Nephron progenitor cell (in vitro differentiated cells): ENCODE measurements at regions not wholly inside any gene's neighbourhood (a gene's known extent, or its start where the extent isn't known, plus 50 kb on each side); places are given as distances from the start of the nearest gene placed in this dataset.

Source experiments
- DNase-seq: peaks from one replicate; pipeline ENCODE4 v3.0.0; 2021
- H3K27ac Mint-ChIP-seq: 2 replicates; pipeline ENCODE4 v1.8.0; 2021; ENCODE audit warnings: mild to moderate bottlenecking, moderate library complexity, mixed read lengths
- H3K27me3 Mint-ChIP-seq: 2 replicates; pipeline ENCODE4 v1.8.0; 2021; ENCODE audit warnings: mild to moderate bottlenecking, low read depth, mixed read lengths; ENCODE audit not compliant: poor library complexity
- H3K36me3 Mint-ChIP-seq: 2 replicates; pipeline ENCODE4 v1.8.0; 2021; ENCODE audit warnings: low read depth, mixed read lengths
- H3K4me1 Mint-ChIP-seq: 2 replicates; pipeline ENCODE4 v1.8.0; 2021; ENCODE audit warnings: mixed read lengths
- H3K4me3 Mint-ChIP-seq: 2 replicates; pipeline ENCODE4 v1.8.0; 2021; ENCODE audit warnings: mild to moderate bottlenecking, moderate library complexity, mixed read lengths
- H3K9me3 Mint-ChIP-seq: 2 replicates; pipeline ENCODE4 v1.8.0; 2021; ENCODE audit warnings: mild to moderate bottlenecking, moderate library complexity, mixed read lengths
- TF ChIP-seq, protein P1 (sequence below): fragments of 200-600 bp; sonication (generic); IDR thresholded peaks from 2 replicates; pipeline ENCODE4 v1.5.0; 2021; ENCODE audit warnings: antibody characterized with exemption

GRCh38 chr4:153943738-153944415 lies 155.0 kb upstream of the SFRP2 start:
- TF ChIP-seq, protein P1, sequence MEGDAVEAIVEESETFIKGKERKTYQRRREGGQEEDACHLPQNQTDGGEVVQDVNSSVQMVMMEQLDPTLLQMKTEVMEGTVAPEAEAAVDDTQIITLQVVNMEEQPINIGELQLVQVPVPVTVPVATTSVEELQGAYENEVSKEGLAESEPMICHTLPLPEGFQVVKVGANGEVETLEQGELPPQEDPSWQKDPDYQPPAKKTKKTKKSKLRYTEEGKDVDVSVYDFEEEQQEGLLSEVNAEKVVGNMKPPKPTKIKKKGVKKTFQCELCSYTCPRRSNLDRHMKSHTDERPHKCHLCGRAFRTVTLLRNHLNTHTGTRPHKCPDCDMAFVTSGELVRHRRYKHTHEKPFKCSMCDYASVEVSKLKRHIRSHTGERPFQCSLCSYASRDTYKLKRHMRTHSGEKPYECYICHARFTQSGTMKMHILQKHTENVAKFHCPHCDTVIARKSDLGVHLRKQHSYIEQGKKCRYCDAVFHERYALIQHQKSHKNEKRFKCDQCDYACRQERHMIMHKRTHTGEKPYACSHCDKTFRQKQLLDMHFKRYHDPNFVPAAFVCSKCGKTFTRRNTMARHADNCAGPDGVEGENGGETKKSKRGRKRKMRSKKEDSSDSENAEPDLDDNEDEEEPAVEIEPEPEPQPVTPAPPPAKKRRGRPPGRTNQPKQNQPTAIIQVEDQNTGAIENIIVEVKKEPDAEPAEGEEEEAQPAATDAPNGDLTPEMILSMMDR = no peak
- H3K4me3 Mint-ChIP-seq = no peak overlapping the region

DNA sequence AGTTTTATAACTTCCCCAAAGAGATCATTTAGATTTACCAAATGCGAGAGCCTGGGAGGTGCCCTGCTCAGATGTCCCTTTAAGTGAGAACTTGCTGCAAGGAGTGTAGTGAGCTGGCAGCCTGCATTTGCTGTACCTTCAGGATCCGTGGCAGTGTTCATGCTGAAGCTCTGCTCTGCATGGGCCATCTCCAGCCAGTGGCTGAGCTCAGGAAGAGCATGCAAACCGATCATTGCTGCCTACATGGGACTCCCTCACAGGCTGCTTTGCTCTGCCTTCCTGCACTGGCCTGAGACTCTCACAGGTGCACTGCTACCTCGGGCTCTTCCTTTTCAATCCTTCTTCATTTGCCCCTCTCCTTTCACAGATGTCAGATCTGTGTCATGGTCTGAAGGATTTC lies 152.0 kb upstream of the SFRP2 start:
- H3K4me3 Mint-ChIP-seq = no peak overlapping the region
- H3K27ac Mint-ChIP-seq = no peak overlapping the region
- H3K27me3 Mint-ChIP-seq = peaks cover 7% of the 10 kb centered on the region
- no peaks in the 10 kb centered on the region for H3K4me1 Mint-ChIP-seq
- TF ChIP-seq, protein P1 = no peak
- no peaks in the 10 kb centered on the region for H3K36me3 Mint-ChIP-seq
- H3K9me3 Mint-ChIP-seq = peaks cover 19% of the 10 kb centered on the region
- no peak for DNase-seq

More at GRCh38 chr4:153943738-153944415, 155.0 kb upstream of the SFRP2 start:
- DNase-seq = no peak
- peak overlapping the region; percentile 78 for H3K27ac Mint-ChIP-seq
- no peaks in the 10 kb centered on the region for H3K36me3 Mint-ChIP-seq
- peaks cover 10% of the 10 kb centered on the region for H3K27me3 Mint-ChIP-seq
- no peaks in the 10 kb centered on the region for H3K4me1 Mint-ChIP-seq
- H3K9me3 Mint-ChIP-seq = peaks cover 28% of the 10 kb centered on the region

GRCh38 chr4:153939570-153939969 lies 150.7 kb upstream of the SFRP2 start:
- H3K27me3 Mint-ChIP-seq = peaks cover 7% of the 10 kb centered on the region
- no peak for DNase-seq
- no peak overlapping the region for H3K27ac Mint-ChIP-seq
- no peak overlapping the region for H3K4me3 Mint-ChIP-seq
- peaks cover 7% of the 10 kb centered on the region for H3K4me1 Mint-ChIP-seq
- TF ChIP-seq, protein P1 = no peak
- H3K9me3 Mint-ChIP-seq = peaks cover 7% of the 10 kb centered on the region
- H3K36me3 Mint-ChIP-seq = no peaks in the 10 kb centered on the region

DNA sequence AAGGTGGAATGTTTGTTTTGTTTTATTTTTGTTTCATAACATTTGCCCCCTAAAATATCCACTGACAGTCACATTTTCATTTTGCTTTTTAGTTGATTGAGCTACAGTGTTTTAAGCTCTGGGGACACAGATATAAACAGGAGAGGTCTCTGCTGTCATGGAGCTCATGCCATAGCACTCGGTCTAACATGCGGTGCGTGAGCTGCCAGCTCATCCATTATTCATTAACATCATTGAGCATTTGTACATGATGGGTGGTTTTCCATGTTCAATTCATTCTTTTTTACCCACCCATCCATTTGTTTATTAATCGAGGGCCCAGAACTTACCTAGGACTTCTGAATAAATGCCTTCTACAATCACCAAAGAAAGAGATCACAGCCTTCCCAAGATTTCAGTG lies 150.1 kb upstream of the SFRP2 start:
- peaks cover 3% of the 10 kb centered on the region for H3K9me3 Mint-ChIP-seq
- TF ChIP-seq, protein P1 = no peak
- H3K4me3 Mint-ChIP-seq = no peak overlapping the region
- no peak for DNase-seq
- H3K27ac Mint-ChIP-seq = no peak overlapping the region
- H3K4me1 Mint-ChIP-seq = peaks cover 11% of the 10 kb centered on the region
- H3K36me3 Mint-ChIP-seq = no peaks in the 10 kb centered on the region
- peaks cover 7% of the 10 kb centered on the region for H3K27me3 Mint-ChIP-seq

- Mint-ChIP-seq H3K36me3 (no peaks in the 10 kb centered on the region), H3K4me3 (no peak overlapping the region), H3K9me3 (no peaks in the 10 kb centered on the region), H3K4me1 (peaks cover 21% of the 10 kb centered on the region), H3K27me3 (peaks cover 7% of the 10 kb centered on the region), H3K27ac (no peak overlapping the region)
- no peak for DNase-seq
- TF ChIP-seq, protein P1 = no peak
Measured at GRCh38 chr4:153937289-153937688, 148.4 kb upstream of the SFRP2 start.

GRCh38 chr4:153936121-153936520 lies 147.2 kb upstream of the SFRP2 start:
- DNase-seq = no peak
- no peaks in the 10 kb centered on the region for H3K9me3 Mint-ChIP-seq
- no peaks in the 10 kb centered on the region for H3K36me3 Mint-ChIP-seq
- H3K27me3 Mint-ChIP-seq = peaks cover 5% of the 10 kb centered on the region
- H3K4me3 Mint-ChIP-seq = no peak overlapping the region
- H3K4me1 Mint-ChIP-seq = peaks cover 25% of the 10 kb centered on the region
- TF ChIP-seq, protein P1 = no peak
- no peak overlapping the region for H3K27ac Mint-ChIP-seq
